ENCODE measurements at regions not wholly inside any gene's neighbourhood (a gene's known extent, or its start where the extent isn't known, plus 50 kb on each side); places are given as distances from the start of the nearest gene placed in this dataset.

DNA sequence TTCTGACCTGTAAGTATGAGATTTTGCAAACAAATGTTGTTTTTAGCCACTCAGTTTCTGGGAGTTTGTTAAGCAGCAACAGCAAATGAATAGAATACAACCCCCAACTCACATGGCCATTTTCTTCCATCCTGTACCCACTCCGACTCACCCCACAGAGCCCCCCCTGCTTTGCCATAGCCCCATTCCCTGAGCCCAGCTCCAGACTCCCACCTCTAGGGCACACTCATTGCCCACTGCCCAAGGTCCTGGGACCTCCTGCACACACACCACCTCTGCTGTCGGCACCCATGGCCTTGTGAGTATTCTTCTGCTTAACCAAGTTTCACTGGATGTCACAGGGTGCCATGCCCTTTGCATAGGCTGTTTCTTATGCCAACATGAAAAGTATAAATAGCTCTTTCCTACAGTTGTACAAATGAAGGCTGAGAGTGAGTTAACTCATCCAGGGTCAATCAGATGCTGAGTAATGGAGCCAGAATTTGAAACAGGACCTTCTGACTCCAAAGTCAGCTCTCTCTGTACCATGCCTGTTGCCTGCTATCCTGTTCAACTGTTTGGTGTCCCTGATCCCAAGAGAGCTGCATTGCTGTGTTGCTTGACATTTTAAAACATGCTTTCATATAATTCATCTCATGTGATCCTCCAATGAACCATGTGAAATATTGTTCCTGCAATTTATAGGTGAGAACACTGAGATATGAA is 367.8 kb upstream of the ZMIZ1 start:
- no peak for DNase-seq

DNA sequence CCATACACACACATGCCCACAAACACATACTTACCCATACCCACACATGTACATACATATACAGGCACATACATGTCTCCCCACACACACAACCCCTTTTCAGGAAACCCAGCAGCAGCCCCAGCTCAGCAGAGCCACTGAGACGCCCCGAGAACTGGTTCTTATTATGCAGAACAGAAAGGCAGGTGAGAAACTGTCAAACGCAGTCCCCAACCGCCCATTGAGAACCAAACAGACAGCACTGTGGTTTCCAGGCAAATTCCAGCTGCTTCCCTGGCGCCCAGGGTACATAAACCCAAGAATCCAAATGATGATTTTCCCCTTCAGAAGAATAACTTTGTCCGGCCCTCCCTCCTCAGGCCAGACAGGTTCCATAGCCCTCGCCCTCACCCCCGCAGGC is 366.6 kb upstream of the ZMIZ1 start:
- no peak for DNase-seq

DNA sequence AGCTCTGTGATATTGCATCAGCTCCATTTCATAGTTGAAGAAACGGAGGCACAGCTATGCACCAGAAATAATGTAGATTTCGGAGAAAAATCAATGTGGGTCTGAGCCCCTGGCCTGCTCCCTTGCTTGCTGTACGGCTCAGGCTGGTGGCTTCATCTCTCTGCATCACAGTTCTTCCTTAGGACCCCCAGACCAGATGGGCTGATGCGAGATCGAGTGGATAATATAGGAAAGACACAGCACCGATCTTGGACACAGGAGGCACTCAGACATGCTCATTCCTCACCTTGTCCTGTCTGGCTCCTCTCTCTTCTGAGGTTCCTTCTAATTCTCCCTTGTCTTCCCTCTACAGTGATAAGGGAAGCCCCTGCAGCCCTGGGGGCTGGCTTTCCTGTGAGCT is 365.9 kb upstream of the ZMIZ1 start:
- no peak for DNase-seq

DNA sequence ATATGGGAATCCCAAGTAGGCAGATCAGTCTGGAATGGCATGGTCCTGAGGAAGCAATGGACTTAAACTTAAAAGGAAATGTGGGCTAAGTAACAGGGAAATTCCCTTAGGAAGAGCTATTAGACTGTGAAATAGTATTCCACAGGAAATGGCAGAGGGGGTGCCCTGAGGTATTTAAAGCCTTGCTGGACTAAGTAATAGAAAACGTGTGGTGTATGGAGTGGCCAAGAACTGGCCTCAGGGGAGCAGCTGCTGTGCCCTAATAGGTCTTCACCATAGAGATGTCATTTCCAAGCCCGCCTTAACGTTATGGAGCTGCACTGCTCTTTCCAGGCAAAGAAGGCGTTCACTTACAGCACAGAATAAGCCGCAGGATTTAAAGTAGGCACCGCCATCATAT is 365.2 kb upstream of the ZMIZ1 start:
- DNase-seq, result no peak

DNA sequence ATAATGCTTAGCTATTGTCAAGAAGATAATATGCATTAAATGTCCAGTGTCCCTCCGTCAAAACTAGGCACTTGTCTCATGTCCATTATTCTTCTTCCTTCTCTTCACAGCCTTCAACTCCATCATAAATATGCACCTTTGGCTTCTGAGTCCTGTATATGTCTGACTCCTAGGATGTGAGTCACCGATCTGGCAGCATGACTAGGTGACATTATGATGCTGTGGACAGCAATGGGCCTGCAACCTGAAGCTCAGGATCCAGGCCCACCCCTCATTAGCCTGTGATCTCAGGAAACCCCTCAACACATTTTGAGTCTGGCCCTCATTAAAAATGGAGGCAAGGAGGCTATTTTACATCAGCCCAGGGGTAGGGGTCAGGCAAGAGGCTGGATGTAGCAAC is 362.5 kb upstream of the ZMIZ1 start:
- no peak for DNase-seq

DNA sequence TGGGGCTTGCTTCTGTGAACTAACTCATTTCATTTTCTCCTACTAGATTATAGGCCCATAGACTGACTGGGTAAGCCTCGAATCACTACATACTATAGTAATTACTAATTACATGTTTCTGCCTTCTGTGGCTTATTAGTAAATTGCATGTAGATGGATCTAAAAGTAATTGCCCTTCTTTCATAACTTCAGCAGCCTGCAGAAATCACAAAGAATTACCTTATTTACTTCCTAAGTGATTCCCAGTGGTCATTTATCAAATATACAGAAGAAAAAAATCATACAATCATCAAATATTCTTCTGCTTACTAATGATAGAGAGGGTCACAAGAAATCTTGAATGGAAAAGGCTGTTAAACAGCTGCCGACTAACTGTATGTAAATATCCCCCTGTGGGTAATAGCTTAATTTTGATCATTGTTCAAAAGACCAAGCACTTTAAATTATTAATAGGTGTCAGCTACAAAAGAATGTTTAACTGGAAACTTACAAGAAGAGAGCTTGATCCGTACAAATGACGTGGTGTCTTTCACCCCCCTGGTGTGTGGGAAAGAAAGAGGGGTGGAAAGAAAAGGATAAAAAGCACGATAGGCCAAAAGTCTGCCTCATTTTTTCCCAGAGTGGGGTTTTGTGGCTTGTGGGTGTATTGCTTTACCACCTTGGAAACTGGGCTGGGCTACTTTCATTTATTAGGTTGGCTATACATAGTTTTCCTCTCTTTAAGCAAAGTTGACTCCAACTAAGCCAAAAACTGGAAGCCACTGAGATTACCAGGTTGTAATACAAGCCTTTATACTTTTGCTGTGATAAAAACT is 361.8 kb upstream of the ZMIZ1 start:
- no peak for DNase-seq

DNA sequence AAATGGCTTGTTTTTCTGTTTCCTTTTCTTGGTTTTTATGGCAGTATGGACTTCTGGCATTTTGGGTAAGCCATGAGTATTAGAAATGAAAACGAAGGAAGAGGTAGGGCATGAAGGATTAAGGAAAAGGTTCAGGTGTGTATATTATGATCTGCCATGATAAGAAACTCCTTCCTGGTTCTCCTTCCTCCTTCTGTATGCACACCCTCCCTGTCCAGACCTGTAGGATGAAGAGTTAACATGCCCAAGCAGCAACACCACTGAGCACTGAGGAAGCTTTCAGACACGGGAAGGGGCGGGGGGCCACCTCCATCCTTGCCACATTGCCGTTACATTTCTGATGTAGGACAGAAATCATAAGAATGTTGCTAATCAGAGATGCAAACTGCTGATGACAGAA is 361.0 kb upstream of the ZMIZ1 start:
- no peak for DNase-seq

DNA sequence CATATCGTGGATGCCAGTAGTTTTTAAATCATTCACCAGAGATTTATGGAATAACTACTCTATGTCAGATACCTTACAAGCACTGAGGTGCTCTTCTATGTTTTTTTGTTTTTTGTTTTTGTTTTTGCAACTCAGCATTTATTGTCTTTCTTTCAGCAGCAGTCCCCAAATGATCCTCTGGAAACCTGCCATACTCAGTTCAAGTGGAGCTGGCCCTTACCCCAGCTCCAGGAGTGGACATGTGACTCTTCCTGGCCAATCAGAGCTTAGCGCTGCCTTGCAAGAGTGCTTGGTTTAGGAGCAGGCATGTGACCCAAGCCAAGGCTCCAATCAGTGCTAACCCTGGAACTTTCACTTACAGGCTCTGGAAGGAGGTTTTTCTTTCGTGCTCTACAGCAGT is 356.6 kb upstream of the ZMIZ1 start:
- no peak for DNase-seq

DNA sequence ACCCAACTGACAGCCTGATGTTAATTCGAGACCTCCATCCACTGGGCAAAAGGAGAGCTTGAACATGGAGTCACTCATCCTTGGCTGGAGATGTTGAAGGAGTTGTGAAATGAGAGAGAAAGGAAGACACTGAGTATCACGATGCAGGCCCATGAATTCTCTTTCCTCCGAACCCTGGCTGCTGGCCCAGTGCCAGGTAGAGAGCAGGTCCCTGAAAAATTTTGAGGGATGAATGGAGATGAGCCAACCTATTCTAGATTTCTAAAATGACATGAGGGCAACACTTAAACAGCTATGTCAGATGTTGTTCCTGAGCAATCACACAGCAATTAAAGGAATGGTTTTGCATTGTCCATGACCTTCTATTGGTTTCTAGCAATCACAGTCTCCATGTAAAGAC is 355.1 kb upstream of the ZMIZ1 start:
- no peak for DNase-seq

DNA sequence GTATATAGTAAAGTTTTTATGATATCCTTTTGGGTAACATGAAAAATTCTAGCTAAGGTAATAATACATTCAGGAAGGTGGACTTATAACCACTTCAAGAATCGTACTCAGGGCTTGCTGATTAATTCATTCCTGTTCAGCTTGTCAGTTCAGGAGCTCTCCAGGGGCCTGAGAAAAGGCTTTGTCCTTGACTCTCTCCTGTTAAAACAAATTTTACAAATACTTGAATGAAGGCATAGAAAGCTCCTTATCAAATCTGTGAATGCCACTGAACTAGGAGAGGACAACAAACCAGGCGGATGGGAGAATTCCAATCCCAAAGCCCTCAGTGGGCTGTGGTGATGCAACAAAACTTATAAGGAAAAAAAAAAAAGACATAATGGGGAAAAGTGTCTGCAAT is 354.5 kb upstream of the ZMIZ1 start:
- no peak for DNase-seq

DNA sequence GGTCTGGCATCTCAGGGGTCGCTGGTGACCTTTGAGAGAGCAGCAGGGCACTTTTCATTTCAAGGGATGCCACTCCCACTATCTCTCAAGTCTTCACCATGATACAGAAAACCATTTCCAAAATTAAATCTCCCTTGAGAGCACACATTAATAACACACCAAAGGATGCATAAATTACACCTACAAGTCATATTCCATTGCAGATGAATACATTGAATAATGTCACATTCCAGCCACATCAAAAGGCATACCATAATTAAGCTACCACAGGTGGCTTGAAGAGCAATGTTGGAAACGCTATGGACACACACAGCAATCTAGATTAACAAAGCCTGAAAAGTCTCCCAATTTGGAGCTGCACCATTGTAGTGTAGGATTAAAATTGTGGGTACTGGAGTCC is 353.3 kb upstream of the ZMIZ1 start:
- DNase-seq, result no peak

DNA sequence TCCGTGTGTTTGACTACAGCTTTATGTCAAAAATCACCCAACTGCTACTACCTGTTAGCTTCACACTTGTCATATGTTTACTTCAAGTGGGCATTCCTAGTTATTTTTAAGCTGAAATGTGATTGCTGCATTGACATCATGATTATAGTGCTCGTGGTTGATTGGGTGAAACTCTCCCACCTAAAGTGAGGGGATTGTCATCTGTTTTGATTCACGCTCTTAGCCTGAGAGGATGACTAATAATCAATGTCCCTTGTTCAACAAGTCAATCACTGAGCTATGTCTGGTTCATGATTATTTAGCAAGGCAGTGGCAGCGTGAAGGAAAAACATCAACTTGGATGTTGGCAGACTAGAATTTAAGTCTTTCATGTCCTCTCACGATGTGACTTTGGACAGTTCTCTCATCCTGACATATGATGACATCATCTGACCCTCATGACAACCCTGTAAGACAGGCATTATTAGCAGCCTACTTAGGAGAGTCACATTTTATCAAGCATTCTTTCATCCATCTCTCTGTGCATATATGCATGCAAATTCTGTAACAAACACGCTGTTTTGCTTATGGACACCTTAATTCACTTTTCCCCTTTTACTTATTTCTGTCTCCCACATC is 352.6 kb upstream of the ZMIZ1 start:
- DNase-seq, result no peak

DNA sequence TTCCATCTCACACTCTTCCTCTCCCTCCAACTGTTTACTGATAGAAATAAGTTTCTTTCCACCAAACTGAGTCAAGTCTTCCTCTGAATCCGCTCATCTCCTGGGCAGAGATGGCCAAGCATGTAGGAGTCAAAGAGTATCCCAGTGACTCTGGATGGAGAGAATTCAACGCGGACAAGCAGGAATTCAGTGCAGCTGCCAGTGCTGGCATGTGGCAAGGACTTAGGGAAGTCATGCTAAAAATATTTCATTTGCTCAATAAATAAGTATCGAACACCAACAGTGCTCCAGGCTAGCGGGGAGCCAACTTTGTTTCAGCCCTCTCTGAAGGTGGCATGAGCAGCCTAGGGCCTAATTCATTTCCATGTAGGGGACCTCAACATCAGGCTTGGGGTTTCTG is 351.6 kb upstream of the ZMIZ1 start:
- DNase-seq, result no peak

DNA sequence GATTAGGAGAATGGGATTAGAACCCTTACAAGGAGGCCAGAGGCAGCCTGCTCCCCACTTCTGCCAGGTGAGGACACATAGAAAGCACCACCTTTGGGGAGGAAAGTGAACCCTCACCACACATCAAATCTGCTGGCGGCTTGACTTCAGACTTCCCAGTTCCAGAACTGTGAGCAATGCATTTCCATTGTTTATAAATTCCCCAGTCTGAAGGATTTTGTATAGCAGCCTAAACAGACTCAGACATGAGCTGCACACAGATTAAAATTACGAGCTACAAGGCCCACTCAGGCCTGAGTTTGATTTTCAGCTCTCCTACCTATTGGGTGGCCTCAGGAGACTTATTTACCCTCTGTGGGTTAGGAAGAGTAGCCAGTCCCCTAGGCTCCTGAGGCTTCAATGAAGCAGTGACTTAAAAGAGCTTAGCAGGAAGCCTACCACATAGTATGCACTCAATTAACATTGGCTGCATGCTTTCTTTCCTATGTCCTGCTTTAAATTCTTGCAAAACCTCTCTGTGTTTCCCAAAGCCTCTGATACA is 350.7 kb upstream of the ZMIZ1 start:
- DNase-seq, result no peak

DNA sequence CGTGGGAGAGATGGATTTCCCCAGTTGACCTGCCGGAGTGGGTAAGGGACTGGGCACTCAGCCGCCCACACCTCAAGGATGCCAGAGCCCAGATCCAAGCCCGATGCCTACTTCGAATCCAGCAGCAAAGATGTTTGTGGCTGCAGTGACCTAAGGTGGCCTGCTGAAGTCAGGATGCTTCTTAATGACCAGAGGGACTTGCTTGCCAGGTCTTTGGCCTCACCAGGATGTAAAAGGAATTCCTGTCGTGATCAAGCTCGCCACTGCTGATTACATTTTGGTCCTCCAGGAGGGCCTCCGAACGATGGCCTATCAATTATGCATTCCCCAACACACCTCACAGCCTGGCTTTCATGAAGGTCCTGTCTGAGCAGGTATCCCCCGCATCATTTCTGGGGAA is 349.5 kb upstream of the ZMIZ1 start:
- no peak for DNase-seq

DNA sequence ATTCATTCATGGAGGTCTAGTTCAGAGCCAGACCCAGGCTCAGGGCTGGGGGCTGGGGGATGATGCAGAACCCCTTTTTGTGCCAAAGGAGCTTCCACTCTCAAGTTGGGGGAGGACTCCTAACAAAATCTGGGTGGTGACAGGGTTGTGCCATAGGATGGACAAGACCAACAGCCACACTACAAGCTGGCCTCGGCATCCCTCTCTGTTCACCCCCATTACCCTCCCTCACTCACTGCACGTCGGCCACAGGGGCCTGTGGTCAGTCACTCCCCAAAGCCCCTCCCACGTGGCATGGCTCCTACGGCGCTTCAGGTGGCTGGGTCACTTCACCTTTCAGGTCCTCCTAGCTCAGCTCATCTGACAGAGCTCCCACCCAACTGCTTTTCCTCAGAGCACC is 348.7 kb upstream of the ZMIZ1 start:
- DNase-seq, result no peak

DNA sequence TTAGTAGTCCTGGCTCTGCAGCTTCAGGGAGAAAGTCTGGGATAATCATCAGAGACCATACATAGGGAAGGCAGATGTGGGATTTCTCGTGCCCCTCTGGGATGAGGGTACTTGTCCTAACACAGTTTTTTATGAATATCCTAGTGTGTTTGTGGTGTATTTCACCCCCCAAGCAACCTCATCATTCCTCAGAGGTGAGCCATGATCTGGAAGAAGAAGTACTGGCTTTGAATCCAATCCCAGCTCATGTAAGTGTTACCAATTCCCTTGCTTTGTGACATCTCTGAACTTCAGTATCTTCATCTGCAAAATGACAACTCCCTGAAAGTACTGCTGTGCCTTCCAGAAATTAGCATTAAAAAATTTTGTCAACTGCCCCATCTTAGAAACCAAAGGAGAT is 347.5 kb upstream of the ZMIZ1 start:
- DNase-seq, result no peak

DNA sequence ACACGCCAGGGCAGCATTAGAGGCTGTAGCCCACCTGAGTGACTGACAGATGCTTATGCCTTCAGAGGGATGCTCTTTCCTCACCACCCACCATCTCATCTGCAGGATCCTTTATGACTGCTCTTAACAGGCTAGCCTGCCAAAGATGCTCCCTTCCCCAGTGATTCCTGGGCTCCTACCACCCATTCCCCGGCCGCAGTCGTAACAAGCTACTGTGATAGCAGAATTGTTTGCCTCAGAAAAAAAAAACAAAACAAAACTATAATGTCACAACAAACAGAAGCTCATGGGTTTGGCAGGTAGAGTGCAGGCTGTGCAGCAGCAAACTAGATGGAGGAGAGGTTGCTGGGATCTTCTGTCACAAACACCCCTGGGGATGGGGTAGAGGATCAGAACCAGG is 343.9 kb upstream of the ZMIZ1 start:
- DNase-seq, result no peak

DNA sequence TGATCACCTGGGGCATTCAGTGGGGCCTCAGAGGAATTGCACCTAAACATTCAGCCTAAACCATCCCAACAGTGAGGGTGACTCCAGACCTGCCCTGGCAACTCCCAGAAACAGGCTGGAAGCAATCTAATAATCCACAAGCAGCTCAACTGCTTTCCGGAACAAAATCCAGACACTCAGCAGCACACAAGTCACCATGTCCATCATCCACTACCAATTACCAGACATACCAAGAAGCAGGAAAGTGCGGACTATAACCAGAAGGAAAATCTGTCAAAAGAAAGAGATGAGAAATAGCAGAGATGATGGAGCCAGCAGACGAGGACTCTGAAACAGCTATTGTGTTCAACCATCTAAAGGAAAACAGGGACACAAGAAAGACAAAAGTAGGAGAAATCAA is 342.6 kb upstream of the ZMIZ1 start:
- DNase-seq, result no peak

DNA sequence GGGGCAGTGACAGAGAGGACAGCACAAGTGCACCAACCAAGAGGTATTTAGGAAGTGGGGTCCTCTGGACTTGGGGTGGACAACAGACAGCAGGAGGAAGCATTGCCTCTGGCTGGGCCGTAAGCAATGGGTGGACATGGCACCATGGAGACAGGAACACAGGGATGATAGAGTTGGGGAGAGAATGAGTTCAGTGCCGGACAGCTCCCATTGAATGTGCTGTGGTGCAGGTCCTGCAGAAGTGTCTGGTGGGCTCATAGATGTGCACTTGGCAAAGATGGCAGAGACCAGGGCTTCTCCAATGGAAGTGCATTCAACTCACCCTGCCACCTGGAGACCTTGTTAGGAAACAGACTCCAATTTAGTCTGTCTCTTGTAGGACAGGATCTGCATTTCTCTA is 341.5 kb upstream of the ZMIZ1 start:
- no peak for DNase-seq

DNA sequence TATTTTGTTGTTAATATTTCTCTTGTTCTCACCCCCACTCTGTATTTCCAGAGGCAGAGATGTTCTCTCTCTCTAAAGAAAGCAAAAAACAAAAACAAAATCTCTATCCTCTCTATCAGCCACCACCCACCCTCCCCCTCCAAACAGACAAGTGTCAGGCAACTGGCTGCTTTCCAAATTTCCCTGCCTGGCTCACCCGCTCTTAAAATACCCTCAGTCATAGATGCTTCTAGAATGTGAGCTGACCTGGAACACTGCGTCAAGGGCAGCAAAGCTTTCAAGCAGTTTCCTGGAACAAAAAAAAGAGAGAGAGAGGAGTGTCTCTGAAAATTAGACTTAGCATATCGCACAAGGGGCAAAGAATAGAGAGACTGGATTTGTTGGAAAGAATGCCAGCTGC is 341.0 kb upstream of the ZMIZ1 start:
- DNase-seq, result no peak

DNA sequence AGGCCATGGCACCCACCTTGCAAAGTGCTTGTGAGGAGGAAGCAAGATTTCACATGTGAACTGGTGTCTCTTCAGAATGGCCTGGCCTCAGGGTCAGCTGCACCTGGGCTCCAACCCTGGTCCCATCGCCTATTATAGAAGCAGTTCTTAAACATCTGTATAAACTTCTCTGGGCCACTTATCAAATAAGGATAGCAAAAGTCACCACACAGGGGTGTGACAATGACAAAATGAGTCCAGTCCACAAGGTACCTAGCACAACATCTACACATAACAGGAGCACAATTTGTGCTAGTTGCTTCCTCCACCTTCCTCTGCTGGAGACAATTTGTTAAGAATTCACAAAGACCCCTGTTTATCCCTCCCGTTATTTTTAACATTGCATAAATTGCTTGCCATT is 340.6 kb upstream of the ZMIZ1 start:
- no peak for DNase-seq

DNA sequence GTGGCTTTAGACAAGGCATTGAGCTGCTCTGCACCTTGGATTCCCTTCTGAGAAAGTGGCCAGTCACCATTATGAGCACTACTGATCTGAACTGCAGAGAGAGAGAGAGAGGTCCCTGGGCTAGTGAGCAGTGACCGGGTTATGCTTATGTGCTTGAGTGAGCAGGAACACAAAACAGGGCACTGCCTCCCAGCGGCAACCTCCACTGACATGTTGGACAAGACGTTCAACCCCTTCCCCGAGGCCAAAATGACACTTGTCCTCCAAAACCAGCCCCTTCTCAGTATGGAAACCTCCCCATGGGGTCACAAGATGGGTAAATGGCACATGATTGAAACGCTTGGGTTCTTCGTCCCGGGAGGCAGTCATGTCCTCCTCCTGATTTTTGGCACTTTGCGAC is 339.4 kb upstream of the ZMIZ1 start:
- DNase-seq, result no peak

DNA sequence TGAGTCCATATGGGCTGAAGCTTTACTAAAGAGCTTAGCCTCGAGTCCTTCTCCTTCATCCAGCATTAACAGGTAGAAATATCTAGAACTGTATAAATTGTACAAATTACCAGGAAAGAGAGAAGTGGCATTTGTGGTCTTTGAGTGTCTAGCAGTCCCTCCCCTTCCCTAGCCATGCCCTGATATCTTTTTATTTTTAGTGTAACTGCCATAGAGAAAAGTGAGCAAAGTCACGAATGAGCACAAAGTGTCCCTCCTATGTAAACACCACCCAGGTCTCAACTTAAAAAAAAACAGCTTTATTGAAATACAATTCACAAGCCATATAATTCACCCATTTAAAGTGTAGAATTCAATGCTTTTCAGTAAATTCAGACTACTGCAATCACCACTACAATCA is 339.0 kb upstream of the ZMIZ1 start:
- no peak for DNase-seq

Measured in CD4-positive, alpha-beta T cell treated with Interferon alpha-2 for 1 hour (primary cell).